ENCODE measurements at regions not wholly inside any gene's neighbourhood (a gene's known extent, or its start where the extent isn't known, plus 50 kb on each side); places are given as distances from the start of the nearest gene placed in this dataset.

DNA sequence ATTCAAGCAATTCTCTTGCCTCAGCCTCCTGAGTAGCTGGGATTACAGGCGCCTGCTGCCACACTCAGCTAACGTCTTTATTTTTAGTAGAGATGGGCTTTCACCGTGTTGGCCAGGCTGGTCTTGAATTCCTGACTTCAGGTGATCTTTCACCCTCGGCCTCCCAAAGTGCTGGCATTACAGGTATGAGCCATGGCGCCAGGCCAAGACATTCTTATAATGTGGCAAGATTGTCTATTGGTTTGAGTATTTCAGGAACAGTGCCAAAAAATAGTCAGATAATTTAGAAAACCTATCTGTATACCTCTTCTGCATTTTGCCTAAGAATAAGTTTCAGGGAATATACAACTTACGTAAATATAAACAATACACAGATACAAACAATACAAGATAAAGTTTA, 136.8 kb downstream of the TMA16 start:
- Mint-ChIP-seq H3K36me3 (no peaks in the 10 kb centered on the region), H3K4me3 (no peak overlapping the region), H3K27ac (no peak overlapping the region), H3K27me3 (ENCODE audit: low read depth) (no peaks in the 10 kb centered on the region; the same call in 1 of the 2 replicates), H3K4me1 (peaks cover 9% of the 10 kb centered on the region), H3K9me3 (peaks cover 6% of the 10 kb centered on the region)
- ChIA-PET POLR2A (no interaction called here), CTCF (no interaction called here)
- ATAC-seq, result no peak
- no peak for DNase-seq (ENCODE audit: low spot score)
- TF ChIP-seq JUN (CRISPR knock-in tag; IDR thresholded peaks at IDR 0.05) (no peak), SOX15 (CRISPR knock-in tag; IDR thresholded peaks at IDR 0.05) (no peak), ZNF317 (CRISPR knock-in tag; IDR thresholded peaks at IDR 0.05; ENCODE audit: borderline replicate concordance, low read depth) (no peak)
- TF ChIP-seq, protein P1, sequence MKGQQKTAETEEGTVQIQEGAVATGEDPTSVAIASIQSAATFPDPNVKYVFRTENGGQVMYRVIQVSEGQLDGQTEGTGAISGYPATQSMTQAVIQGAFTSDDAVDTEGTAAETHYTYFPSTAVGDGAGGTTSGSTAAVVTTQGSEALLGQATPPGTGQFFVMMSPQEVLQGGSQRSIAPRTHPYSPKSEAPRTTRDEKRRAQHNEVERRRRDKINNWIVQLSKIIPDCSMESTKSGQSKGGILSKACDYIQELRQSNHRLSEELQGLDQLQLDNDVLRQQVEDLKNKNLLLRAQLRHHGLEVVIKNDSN (CRISPR knock-in tag; IDR thresholded peaks at IDR 0.05), result no peak
- TF ChIP-seq, protein P2, sequence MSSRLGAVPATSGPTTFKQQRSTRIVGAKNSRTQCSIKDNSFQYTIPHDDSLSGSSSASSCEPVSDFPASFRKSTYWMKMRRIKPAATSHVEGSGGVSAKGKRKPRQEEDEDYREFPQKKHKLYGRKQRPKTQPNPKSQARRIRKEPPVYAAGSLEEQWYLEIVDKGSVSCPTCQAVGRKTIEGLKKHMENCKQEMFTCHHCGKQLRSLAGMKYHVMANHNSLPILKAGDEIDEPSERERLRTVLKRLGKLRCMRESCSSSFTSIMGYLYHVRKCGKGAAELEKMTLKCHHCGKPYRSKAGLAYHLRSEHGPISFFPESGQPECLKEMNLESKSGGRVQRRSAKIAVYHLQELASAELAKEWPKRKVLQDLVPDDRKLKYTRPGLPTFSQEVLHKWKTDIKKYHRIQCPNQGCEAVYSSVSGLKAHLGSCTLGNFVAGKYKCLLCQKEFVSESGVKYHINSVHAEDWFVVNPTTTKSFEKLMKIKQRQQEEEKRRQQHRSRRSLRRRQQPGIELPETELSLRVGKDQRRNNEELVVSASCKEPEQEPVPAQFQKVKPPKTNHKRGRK (CRISPR knock-in tag; IDR thresholded peaks at IDR 0.05; ENCODE audit: borderline replicate concordance), result no peak

DNA sequence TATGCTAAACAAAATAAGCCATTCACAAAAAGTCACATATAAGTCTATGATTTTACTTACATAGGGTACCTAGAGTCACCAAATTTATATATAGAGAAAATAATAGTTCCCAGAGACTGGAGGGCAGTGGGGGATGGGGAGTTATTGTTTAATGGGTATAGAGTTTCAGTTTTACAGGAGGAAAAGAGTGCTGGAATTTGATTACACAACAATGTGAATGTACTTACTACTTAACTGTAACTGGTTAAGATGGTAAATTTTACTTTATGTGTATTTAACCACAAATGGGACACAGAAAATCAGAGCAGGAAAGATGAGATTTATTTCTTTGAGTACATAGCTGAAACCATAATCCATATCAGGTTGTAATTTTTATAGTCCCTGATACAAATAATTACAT, 144.4 kb downstream of the TMA16 start:
- ATAC-seq (no peak), DNase-seq (ENCODE audit: low spot score) (no peak)
- TF ChIP-seq NFYB (CRISPR knock-in tag; conservative IDR thresholded peaks at IDR 0.05; ENCODE audit: low read depth), result no peak
- TF ChIP-seq SMAD3 (CRISPR knock-in tag; IDR thresholded peaks at IDR 0.05; ENCODE audit: borderline replicate concordance), result no peak
- TF ChIP-seq, protein P3, sequence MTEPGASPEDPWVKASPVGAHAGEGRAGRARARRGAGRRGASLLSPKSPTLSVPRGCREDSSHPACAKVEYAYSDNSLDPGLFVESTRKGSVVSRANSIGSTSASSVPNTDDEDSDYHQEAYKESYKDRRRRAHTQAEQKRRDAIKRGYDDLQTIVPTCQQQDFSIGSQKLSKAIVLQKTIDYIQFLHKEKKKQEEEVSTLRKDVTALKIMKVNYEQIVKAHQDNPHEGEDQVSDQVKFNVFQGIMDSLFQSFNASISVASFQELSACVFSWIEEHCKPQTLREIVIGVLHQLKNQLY (CRISPR knock-in tag; IDR thresholded peaks at IDR 0.05), result no peak
- TF ChIP-seq TCF7 (CRISPR knock-in tag; IDR thresholded peaks at IDR 0.05; ENCODE audit: low read depth), result no peak
- TF ChIP-seq, protein P4, sequence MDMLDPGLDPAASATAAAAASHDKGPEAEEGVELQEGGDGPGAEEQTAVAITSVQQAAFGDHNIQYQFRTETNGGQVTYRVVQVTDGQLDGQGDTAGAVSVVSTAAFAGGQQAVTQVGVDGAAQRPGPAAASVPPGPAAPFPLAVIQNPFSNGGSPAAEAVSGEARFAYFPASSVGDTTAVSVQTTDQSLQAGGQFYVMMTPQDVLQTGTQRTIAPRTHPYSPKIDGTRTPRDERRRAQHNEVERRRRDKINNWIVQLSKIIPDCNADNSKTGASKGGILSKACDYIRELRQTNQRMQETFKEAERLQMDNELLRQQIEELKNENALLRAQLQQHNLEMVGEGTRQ (CRISPR knock-in tag; IDR thresholded peaks at IDR 0.05), result no peak
- TF ChIP-seq, protein P5, sequence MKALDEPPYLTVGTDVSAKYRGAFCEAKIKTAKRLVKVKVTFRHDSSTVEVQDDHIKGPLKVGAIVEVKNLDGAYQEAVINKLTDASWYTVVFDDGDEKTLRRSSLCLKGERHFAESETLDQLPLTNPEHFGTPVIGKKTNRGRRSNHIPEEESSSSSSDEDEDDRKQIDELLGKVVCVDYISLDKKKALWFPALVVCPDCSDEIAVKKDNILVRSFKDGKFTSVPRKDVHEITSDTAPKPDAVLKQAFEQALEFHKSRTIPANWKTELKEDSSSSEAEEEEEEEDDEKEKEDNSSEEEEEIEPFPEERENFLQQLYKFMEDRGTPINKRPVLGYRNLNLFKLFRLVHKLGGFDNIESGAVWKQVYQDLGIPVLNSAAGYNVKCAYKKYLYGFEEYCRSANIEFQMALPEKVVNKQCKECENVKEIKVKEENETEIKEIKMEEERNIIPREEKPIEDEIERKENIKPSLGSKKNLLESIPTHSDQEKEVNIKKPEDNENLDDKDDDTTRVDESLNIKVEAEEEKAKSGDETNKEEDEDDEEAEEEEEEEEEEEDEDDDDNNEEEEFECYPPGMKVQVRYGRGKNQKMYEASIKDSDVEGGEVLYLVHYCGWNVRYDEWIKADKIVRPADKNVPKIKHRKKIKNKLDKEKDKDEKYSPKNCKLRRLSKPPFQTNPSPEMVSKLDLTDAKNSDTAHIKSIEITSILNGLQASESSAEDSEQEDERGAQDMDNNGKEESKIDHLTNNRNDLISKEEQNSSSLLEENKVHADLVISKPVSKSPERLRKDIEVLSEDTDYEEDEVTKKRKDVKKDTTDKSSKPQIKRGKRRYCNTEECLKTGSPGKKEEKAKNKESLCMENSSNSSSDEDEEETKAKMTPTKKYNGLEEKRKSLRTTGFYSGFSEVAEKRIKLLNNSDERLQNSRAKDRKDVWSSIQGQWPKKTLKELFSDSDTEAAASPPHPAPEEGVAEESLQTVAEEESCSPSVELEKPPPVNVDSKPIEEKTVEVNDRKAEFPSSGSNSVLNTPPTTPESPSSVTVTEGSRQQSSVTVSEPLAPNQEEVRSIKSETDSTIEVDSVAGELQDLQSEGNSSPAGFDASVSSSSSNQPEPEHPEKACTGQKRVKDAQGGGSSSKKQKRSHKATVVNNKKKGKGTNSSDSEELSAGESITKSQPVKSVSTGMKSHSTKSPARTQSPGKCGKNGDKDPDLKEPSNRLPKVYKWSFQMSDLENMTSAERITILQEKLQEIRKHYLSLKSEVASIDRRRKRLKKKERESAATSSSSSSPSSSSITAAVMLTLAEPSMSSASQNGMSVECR (CRISPR knock-in tag; IDR thresholded peaks at IDR 0.05; ENCODE audit: borderline replicate concordance), result no peak
- TF ChIP-seq, protein P6, sequence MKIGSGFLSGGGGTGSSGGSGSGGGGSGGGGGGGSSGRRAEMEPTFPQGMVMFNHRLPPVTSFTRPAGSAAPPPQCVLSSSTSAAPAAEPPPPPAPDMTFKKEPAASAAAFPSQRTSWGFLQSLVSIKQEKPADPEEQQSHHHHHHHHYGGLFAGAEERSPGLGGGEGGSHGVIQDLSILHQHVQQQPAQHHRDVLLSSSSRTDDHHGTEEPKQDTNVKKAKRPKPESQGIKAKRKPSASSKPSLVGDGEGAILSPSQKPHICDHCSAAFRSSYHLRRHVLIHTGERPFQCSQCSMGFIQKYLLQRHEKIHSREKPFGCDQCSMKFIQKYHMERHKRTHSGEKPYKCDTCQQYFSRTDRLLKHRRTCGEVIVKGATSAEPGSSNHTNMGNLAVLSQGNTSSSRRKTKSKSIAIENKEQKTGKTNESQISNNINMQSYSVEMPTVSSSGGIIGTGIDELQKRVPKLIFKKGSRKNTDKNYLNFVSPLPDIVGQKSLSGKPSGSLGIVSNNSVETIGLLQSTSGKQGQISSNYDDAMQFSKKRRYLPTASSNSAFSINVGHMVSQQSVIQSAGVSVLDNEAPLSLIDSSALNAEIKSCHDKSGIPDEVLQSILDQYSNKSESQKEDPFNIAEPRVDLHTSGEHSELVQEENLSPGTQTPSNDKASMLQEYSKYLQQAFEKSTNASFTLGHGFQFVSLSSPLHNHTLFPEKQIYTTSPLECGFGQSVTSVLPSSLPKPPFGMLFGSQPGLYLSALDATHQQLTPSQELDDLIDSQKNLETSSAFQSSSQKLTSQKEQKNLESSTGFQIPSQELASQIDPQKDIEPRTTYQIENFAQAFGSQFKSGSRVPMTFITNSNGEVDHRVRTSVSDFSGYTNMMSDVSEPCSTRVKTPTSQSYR (CRISPR knock-in tag; IDR thresholded peaks at IDR 0.05), result no peak
- TF ChIP-seq ZNF121 (CRISPR knock-in tag; IDR thresholded peaks at IDR 0.05), result no peak
- TF ChIP-seq ELF4 (CRISPR knock-in tag; IDR thresholded peaks at IDR 0.05; ENCODE audit: low read depth), result no peak
- no peak for TF ChIP-seq RORB (CRISPR knock-in tag; IDR thresholded peaks at IDR 0.05)
- TF ChIP-seq, protein P7, sequence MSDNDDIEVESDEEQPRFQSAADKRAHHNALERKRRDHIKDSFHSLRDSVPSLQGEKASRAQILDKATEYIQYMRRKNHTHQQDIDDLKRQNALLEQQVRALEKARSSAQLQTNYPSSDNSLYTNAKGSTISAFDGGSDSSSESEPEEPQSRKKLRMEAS (CRISPR knock-in tag; IDR thresholded peaks at IDR 0.05), result no peak
- TF ChIP-seq PRRX2 (CRISPR knock-in tag; IDR thresholded peaks at IDR 0.05), result no peak
- TF ChIP-seq NR3C1 (CRISPR knock-in tag; conservative IDR thresholded peaks at IDR 0.05; ENCODE audit: low read depth), result no peak
- H3K4me1 Mint-ChIP-seq, result no peaks in the 10 kb centered on the region
- CTCF ChIA-PET, result no interaction called here
- no peaks in the 10 kb centered on the region for H3K27me3 Mint-ChIP-seq (ENCODE audit: low read depth)
- no peaks in the 10 kb centered on the region for H3K9me3 Mint-ChIP-seq
- H3K4me3 Mint-ChIP-seq, result no peak overlapping the region
- POLR2A ChIA-PET, result no interaction called here
- H3K27ac Mint-ChIP-seq, result no peak overlapping the region
- H3K36me3 Mint-ChIP-seq, result no peaks in the 10 kb centered on the region

All from WTC11 (cell line).